GM13976 (cell line): ENCODE measurements at regions not wholly inside any gene's neighbourhood (a gene's known extent, or its start where the extent isn't known, plus 50 kb on each side); places are given as distances from the start of the nearest gene placed in this dataset.

ENCODE experiments used
- DNase-seq: peaks from one replicate; pipeline ENCODE4 v3.0.0; 2012; ENCODE audit warnings: low spot score
- in situ Hi-C: fragments of 300-500 bp; cut with MboI; formaldehyde crosslinking; loops from one replicate; pipeline ENCODE4 v1.12.0; 2022; ENCODE audit warnings: low sequenced_read_pairs, mixed read lengths, inconsistent platforms; ENCODE audit not compliant: unreplicated experiment
- TF ChIP-seq, protein P1 (sequence below): IDR thresholded peaks from 2 replicates; pipeline ENCODE4 v1.5.1; 2012; ENCODE audit warnings: borderline replicate concordance, mild to moderate bottlenecking; ENCODE audit not compliant: insufficient read depth; ENCODE audit errors: extremely low read depth, missing control alignments, control extremely low read depth

DNA sequence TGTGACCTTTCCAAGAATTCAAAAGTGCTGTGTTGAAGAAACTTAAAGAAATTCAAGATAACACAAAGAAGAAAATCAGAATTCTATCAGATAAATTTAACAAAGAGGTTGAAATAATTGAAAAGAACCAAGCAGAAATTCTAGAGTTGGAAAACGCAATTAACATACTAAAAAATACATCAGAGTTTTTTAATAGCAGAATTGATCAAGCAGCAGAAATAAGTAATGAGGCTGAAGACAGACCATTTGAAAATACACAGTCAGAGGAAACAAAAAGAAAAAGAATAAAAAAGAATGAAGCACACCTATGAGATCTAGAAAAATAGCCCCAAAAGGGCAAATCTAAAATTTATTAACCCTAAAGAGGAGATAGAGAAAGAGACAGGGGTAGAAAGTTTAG lies 218.1 kb upstream of the KAZN start:
- TF ChIP-seq, protein P1, sequence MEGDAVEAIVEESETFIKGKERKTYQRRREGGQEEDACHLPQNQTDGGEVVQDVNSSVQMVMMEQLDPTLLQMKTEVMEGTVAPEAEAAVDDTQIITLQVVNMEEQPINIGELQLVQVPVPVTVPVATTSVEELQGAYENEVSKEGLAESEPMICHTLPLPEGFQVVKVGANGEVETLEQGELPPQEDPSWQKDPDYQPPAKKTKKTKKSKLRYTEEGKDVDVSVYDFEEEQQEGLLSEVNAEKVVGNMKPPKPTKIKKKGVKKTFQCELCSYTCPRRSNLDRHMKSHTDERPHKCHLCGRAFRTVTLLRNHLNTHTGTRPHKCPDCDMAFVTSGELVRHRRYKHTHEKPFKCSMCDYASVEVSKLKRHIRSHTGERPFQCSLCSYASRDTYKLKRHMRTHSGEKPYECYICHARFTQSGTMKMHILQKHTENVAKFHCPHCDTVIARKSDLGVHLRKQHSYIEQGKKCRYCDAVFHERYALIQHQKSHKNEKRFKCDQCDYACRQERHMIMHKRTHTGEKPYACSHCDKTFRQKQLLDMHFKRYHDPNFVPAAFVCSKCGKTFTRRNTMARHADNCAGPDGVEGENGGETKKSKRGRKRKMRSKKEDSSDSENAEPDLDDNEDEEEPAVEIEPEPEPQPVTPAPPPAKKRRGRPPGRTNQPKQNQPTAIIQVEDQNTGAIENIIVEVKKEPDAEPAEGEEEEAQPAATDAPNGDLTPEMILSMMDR, result no peak
- no peak for DNase-seq
- in situ Hi-C loops, result no loop called here

DNA sequence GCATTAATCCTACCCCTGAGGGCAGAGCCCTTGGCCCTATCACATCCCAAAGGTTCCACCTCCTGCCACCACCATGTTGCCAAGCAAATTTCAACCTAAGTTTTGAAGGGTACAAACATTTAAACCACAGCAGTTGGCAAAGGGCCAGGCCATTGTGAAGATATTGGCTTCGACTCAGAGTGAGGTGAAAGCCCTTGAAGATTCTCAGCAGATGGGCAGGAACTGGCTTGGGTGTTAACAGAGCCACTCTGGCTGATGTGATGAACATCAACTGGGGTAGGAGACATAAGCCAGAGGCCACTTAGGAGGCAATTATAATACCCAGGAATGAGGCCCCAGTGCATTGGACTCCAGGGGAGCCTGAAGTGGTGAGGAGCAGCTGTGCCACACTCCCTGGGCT lies 207.7 kb upstream of the KAZN start:
- TF ChIP-seq, protein P1, result no peak
- DNase-seq, result no peak
- in situ Hi-C loops, result no loop called here

DNA sequence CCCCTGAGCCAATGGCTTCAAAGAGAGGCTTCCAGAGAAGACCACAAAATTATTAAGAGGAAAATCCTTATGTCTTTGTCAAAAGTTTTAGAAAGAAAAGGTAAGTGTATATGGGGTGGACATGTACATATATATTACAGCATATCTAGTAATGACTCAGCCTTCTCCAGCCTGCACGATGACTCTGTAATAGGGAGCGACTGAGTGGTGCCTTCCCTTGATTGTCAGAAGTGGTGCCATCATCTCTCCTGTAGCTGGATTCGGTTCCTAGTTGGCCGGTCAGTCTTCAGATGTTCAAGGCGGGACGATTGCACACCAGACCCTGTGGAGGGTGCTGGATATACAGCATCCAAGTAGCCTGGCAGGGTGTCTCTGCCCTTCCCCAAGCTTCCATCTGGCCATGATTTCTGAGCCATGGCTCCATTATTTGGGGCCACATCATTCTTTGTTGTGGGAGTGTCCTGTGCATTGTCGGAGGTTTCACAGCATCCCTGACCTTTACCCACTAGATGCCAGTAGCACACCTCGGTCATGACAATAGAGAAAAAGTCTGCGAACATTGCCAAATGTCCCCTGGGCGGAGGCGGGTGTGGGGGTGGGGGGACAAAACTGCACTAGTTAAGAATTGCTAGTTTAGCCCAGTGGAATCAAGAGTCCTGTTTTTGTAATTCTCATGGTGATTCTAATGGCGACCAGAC lies 206.2 kb upstream of the KAZN start:
- TF ChIP-seq, protein P1, result no peak
- DNase-seq, result no peak
- in situ Hi-C loops, result no loop called here

DNA sequence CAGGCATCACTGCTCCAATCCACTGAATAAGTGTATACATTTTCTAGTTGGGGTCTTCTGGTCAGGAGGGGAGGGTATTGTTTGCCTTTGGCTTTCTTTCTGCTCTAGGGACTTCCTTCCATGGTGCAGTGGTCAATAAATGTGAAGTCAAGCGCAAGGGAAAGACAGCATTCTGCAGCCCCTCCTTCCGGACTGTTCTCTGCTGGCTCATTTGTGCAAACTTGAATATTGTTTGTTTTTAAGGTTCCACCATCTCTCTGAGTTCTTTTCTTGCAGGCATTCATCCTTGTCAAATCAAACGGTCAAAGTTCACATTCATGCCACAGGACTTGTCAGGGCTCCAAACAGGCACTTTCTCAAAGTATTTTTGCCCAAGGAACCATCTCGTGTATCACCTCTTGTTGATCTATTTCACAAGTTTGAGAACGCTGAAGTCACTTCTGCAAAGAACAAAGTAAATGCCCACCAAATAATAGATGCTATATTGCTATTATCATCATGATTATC lies 205.6 kb upstream of the KAZN start:
- no peak for DNase-seq
- in situ Hi-C loops, result no loop called here
- TF ChIP-seq, protein P1, result no peak

DNA sequence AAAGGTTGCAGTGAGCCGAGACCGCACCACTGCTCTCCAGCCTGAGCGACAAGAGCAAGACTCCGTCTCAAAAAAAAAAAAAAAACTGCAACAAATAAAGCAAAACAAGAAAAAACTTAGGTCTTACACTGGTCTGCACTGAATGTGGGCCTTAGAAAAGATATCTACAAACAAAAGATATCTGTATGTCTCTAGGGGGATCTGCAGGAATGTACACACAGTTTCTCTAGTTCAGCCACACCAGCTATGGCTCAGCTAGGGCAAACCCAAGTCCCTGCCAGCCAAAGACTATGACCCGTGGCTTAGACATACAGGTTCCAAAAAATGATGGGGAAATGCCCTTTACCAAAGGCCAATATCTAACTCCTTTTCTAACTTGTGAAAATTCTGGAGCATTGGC lies 202.4 kb upstream of the KAZN start:
- in situ Hi-C loops, result no loop called here
- TF ChIP-seq, protein P1, result no peak
- no peak for DNase-seq

DNA sequence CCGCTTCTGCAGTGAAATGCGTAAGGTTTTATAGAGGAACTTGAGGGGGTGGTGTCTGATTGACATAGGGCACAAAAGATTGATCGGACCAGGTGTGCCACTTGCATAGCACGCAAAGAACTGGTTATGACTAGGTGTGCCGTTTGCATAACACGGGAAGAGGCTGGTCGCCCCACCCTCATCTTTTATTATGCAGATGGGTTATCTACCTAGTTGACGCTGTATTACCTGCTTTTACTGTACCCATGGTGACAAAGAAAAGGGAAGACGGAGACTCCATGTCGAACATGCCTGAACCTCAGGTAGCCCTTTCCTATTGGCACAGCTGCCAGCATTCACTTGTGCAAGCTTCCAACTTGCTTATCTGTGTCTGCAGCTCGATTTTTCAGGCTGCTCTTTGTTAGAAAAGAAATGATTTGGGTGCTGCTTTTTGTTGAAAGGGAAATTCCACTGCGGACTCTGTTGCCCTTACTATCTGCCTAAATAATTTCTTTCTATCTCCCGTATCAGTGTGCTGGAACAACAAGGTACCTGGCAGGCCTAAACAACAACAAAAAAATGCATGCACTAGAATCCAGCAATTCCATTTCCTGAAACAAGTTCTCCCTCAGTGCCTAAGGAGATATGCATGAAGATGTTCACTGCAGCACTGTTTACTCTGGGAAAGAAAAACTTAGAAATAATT lies 194.4 kb upstream of the KAZN start:
- DNase-seq, result no peak
- in situ Hi-C loops, result no loop called here
- TF ChIP-seq, protein P1, result no peak

DNA sequence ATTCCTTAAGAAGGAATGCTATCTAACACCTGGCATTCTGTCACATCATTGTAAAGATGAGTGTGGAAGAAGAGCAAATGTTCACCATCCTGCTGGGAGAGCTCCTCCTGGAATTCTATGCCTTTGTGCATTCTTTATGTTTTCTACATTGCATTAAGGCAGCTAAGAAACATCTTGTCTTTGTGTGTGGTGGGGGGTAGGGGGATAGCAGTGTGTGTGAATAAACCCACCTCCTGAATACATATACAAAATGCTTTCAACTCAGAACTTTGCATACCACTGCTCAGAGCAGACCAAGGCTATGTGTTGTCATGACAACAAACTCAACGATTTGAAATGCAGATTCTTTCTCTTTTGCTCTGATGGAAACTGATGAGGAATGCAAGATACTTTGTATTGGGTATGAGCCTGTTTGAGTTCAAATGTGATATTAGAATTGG lies 193.6 kb upstream of the KAZN start:
- TF ChIP-seq, protein P1, result no peak
- in situ Hi-C loops, result no loop called here
- no peak for DNase-seq
